ENCODE measurements at regions not wholly inside any gene's neighbourhood (a gene's known extent, or its start where the extent isn't known, plus 50 kb on each side); places are given as distances from the start of the nearest gene placed in this dataset.

- Histone ChIP-seq H3K27me3 (ENCODE audit: insufficient read depth, low read depth, low read length) (no peaks in the 10 kb centered on the region), H2AFZ (ENCODE audit: low read depth, low read length) (no peak overlapping the region), H3K79me2 (replicated peaks; ENCODE audit: insufficient read depth, low read length) (no peaks in the 10 kb centered on the region), H3K4me3 (ENCODE audit: low read length) (no peak overlapping the region), H3K9ac (ENCODE audit: low read length) (no peak overlapping the region), H3K4me2 (ENCODE audit: low read length) (no peak overlapping the region), H3K9me3 (ENCODE audit: low read length) (no peaks in the 10 kb centered on the region), H3K9me2 (ENCODE audit: insufficient read depth, low read length) (no peaks in the 10 kb centered on the region), H3F3A (ENCODE audit: insufficient read depth, low read length, poor library complexity, severe bottlenecking) (no peaks in the 10 kb centered on the region), H4K20me1 (ENCODE audit: insufficient read depth) (no peaks in the 10 kb centered on the region), H3K36me3 (ENCODE audit: insufficient read depth, low read length) (no peaks in the 10 kb centered on the region), H3K27ac (ENCODE audit: low read length) (no peak overlapping the region)
- TF ChIP-seq REST (IDR thresholded peaks at IDR 0.05; ENCODE audit: borderline replicate concordance) (no peak), EZH2 (IDR thresholded peaks at IDR 0.05; ENCODE audit: borderline replicate concordance, insufficient read depth, low read length, poor library complexity, severe bottlenecking) (no peak), CTCF (IDR thresholded peaks at IDR 0.05; ENCODE audit: poor library complexity, severe bottlenecking) (no peak), EP300 (conservative IDR thresholded peaks at IDR 0.05; ENCODE audit: poor library complexity, severe bottlenecking) (no peak), SMC3 (conservative IDR thresholded peaks at IDR 0.05; ENCODE audit: poor library complexity) (no peak), POLR2AphosphoS5 (IDR thresholded peaks at IDR 0.05) (no peak), RAD21 (conservative IDR thresholded peaks at IDR 0.05) (no peak), TAF1 (IDR thresholded peaks at IDR 0.05; ENCODE audit: low read depth) (no peak), MXI1 (conservative IDR thresholded peaks at IDR 0.05; ENCODE audit: poor library complexity, severe bottlenecking) (no peak)
Measured at GRCh38 chr19:57002710-57003109, 117.1 kb upstream of the USP29 start.

GRCh38 chr19:57004418-57004817, 115.4 kb upstream of the USP29 start:
- H2AFZ ChIP-seq (ENCODE audit: low read depth, low read length): no peak overlapping the region

More at GRCh38 chr19:57004418-57004817, 115.4 kb upstream of the USP29 start:
- Histone ChIP-seq H3F3A (ENCODE audit: insufficient read depth, low read length, poor library complexity, severe bottlenecking) (no peaks in the 10 kb centered on the region), H4K20me1 (ENCODE audit: insufficient read depth) (no peaks in the 10 kb centered on the region), H3K79me2 (replicated peaks; ENCODE audit: insufficient read depth, low read length) (no peaks in the 10 kb centered on the region), H3K9me2 (ENCODE audit: insufficient read depth, low read length) (no peaks in the 10 kb centered on the region), H3K4me2 (ENCODE audit: low read length) (no peak overlapping the region), H3K9ac (ENCODE audit: low read length) (no peak overlapping the region), H3K27me3 (ENCODE audit: insufficient read depth, low read depth, low read length) (no peaks in the 10 kb centered on the region), H3K27ac (ENCODE audit: low read length) (no peak overlapping the region), H3K4me3 (ENCODE audit: low read length) (no peak overlapping the region), H3K36me3 (ENCODE audit: insufficient read depth, low read length) (no peaks in the 10 kb centered on the region), H3K9me3 (ENCODE audit: low read length) (no peaks in the 10 kb centered on the region)
- no peak for TF ChIP-seq EZH2 (IDR thresholded peaks at IDR 0.05; ENCODE audit: borderline replicate concordance, insufficient read depth, low read length, poor library complexity, severe bottlenecking)
- TF ChIP-seq RAD21 (conservative IDR thresholded peaks at IDR 0.05): no peak
- TF ChIP-seq CTCF (IDR thresholded peaks at IDR 0.05; ENCODE audit: poor library complexity, severe bottlenecking): no peak
- TF ChIP-seq REST (IDR thresholded peaks at IDR 0.05; ENCODE audit: borderline replicate concordance): no peak
